T1000 (cell line): ENCODE measurements at regions not wholly inside any gene's neighbourhood (a gene's known extent, or its start where the extent isn't known, plus 50 kb on each side); places are given as distances from the start of the nearest gene placed in this dataset.
"Not testable (repeated sequence)": the region's sequence is repeated elsewhere in the genome, so short reads cannot be mapped to it uniquely, and the experiment has no call there.

Experiments used
- DNase-seq: peaks from one replicate; lab custom pipeline; 2025; ENCODE audit warnings: mixed read lengths; lab: John Stamatoyannopoulos, UW

DNA sequence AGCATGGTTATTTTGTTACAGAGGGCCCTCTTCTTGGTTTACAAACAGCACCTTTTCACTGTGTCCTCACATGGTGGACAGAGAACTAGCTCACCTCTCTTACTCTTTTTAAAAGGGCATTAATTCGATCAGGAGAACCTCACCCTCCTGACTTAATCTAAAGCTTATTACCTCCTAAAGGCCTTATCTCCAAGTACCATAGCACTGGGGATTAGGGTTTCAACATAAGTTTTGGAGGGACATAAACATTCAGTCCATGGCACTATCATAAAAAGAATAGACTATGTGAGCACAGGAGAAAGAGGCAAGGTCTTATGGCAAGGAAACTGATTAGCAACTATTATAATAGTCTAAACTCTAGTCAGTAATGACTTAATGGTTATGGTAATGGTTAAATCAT, 736.2 kb upstream of the ADGRB3 start:
- no peak for DNase-seq

DNA sequence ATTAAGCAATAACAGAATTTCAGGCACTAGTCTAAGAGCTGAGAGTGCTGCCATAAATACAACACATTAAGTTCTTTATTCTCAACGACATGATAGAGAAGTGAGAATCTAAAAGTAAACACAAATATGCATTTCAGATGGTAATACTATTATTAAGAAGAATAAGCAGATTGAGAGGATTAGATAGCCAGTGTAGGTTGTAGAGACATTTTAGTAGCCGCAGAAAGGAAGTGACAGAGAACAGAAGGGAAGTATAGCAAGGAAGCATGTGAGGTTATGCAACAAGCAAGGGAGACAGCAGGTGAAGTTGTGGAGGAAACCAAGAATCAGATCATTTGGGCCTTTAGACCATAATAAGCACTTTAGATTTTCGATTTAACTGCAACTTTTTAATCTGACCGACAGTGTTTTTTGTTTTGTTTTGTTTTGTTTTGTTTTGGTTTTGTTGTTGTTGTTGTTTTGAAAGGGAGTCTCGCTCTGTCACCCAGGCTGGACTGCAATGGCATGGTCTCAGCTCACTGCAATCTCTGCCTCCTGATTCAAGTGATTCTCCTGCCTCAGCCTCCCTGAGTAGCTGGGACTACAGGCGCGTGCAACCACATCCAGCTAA, 737.0 kb upstream of the ADGRB3 start:
- DNase-seq: no peak

DNA sequence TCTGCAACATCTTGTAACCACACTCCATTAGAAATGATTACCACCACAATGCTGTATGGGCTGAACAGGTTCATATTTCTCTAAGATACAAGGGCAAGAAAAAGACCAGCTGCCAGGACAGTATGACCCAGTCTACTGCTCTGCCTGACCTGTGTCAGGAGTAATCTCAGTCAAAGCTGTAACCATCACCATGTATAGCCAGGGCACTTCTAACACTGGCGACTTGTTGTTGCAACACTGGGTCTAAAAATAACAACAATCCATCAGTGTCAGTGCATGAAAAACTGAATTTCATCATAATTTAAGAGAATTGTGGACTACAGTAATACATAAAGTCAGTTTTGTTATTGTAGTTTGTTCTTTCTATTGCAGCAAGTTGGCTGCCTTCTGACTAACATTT, 738.6 kb upstream of the ADGRB3 start:
- no peak for DNase-seq

DNA sequence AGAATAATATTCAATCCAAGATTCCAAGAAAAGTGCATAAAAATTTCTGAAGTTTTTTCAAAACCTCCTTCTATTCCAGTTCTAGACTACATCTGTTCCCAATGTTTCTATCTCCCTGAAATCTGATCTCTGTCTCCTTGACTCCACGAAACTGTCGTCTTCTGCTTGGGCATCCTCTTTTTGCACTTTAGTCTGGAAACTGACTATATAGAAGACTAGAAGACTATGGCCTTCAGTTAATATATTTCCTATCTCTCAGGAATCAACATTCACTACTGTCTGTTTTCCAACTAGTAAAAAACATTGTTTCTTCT, 745.4 kb upstream of the ADGRB3 start:
- no peak for DNase-seq

DNA sequence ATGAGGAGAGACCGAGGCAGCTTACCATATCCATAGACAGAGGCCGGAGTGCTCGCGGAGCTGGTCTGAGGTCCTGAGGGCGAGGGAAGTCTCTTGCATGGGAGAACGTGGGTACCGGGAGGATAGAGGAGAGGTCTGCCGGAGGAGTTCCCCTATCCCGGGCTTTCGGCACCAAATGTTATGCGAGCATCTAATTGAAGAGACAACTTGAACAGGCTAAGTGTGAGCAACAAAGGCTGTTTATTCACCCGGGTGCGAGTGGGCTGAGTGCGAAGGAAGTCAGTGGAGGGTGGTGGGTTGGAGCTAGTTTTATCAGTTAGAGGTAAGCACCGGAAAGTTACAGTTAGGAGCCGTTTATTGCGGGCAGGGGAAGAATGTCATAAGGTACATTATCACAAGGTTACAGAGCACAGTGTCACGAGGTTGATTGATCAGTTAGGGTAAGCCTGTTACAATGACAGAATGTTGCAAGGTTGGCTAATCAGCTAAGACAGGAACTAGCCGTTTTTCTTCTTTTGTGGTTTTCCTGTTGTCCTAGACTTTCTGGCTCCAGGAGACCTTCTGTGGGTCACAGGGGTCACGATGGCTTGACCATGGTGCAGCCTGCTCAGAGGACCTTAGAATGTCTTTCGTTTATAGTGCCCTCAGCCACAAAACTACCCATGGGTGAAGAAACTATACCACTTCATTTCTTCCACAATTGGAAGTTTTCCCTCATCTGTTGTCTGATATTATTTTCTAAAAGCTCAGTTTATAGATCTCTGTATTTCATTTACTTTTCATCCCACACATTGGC, 746.0 kb upstream of the ADGRB3 start:
- no peak for DNase-seq

DNA sequence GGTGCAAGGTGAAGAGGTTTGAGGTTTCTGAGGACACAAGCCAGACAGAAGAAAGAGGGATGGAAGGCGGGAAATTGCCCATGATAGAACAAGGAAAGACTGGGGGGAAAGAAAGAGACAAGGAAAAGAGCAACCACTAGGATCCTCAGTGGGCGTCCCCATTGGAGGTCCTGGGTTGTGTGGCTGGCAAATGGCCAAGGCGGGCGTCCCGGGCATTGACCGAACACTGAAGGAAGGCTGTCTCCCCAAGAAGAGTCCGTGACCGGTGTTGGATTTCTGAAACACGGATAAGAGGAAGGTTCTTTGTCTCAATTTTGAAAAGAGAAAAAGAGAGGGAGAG, 746.6 kb upstream of the ADGRB3 start:
- DNase-seq: no peak

DNA sequence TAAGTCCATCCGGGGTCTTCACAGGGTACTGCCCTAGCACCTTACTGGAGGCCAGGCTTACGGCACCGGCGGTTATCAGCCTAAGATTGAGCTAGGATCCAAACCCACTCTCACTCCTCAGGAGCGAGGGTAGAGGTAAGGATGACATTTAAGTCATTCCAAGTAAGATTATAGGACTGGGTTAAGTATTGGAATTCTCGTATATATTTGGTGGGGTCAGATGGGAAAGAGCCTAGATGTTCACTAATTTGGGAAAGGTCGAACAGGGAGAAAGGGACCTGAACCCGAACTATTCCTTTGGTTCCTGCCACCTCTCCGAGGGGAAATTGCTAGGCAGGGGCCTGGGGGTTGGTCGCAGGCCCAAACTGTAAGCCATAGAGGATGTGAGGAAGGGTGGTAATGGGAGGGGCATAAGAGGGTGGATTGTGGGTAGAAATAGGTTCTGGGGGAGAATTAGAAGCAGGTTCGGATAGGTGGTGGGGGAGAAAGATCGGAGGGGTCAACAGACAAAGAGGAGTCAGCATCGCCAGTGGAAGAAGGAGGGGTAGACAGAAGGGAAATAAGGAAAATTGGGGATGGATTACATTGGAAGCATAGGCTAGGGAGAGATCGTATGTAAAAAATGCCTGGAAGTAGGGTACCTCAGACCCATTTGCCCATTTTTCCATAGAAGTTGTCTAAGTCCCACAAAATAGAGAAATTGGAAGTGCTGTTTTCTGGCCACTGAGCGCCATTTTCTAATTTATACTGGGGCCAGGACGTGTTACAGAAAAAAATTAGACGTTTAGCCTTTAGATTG, 747.1 kb upstream of the ADGRB3 start:
- no peak for DNase-seq

DNA sequence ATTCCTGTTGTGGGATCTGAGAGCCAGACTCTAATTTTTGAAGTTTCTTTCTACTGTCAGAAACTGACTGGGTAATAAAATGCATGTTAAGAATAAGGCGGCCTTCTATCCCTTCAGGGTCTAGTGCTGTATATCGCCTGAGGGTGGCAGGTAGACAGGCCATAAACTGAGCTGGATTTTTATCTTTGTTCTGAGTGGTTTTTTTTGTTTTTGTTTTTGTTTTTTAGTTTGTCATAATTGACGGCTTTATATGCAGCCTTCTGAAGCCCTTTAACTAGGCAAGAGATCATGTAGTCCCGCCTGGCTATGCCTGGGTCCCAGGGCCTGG, 747.7 kb upstream of the ADGRB3 start:
- no peak for DNase-seq

DNA sequence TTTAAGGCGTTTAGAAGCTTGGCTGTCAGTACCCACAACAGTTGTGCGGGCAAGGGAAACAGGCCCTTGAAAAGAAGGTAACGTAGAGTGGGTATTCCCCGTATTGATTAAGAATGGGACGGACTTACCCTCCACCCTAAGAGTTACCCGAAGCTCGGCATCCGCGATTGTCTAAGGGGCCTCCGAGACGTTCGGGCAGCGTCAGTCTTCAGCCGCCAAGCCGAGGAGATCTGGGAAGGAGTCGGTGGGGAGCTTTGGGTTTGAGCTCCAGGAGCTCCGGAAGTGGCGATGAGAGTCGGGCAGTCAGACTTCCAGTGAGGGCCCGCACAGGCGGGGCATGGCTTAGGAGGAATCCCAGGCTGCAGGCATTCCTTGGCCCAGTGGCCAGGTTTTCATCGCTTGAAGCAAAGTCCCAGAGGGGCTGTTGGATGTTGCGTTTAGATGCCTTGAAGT, 748.2 kb upstream of the ADGRB3 start:
- no peak for DNase-seq

DNA sequence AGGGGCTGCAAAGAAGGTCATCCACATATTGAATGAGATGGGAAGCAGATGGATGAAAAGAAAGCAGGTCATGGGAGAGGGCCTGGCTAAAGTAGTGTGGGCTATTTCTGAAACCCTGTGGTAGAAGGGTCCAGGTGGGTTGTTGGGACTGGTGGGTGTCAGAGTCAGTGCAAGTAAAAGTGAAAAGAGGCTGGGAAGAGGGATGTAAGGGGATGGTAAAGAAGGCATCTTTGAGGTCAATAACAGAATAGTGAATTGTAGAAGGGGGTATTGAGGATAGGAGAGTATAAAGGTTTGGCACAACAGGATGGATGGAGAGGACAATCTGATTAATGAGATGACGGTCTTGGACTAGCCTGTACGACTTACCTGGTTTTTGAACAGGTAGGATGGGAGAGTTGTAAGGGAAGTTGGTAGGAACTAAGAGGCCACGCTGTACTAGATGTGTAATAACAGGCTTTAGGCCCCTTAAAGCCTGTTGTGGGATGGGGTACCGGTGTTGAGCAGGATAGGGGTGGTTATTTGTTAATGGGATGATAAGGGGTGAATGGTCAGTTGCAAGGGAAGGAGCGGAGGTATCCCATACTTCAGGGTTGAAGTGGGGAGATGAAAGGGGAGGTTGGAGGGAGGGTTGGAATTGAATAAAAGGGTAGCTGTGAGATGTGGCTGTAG, 748.9 kb upstream of the ADGRB3 start:
- DNase-seq: no peak

DNA sequence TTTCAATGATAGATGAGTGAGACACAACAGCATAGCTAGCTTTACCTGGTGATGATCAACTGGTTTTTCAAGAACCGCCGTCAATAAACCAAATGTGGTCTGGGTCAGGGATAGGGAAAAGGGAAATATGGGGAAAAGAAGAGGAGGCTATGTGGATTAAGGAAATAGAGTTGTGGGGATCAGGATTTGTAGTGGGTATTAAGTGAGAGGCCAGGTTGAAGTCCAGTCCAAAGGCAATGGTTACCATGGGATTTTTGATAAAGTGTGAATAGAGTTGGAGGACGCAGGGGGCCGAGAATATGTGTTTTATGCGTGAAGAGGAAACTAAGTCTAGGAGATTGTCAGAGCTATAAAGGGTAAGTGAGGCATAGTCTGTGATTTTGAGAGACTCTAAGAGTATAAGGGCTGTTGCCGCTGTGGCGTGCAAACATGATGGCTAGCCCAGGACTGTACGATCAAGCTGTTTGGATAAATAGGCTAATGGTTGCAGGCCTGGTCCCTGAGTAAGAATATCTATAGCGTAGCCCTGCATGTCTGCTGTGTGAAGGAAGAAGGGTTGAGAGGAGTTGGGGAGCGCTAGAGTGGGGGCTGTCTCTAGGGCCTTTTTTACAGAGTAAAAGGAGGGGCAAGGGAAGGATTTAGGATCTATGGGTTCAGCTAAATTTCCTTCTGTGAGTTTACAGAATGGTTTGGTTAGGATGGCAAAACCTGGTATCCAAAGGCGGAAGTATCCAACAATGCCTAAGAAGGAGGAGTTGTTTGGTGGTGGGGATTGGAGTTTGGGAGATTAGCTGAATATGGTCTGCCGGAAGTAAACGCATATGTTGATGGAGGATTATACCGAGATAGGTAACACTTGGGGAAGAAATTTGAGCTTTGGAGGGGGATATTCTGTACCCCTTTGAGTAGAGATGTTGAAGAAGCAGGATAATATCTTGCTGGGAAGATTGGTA, 749.7 kb upstream of the ADGRB3 start:
- DNase-seq: no peak

DNA sequence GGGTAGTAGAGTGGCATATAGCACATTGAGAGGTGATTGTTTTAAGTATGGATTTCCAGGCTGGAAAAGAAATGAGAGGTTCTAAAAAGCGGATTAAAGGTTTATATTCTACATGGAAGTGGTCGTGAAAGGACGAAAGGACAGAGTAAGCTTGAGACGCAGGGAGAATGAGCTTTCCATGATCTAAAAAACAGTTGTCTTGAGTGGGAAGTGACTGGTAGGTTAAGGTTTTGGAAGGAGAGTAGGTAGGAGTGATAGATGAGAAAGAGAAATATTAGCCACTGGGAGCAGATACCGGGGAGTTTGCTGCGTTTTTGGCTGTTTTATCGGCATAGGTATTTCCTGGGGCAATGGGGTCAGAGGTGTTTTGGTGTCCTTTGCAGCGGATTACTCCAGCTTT, 750.6 kb upstream of the ADGRB3 start:
- no peak for DNase-seq

DNA sequence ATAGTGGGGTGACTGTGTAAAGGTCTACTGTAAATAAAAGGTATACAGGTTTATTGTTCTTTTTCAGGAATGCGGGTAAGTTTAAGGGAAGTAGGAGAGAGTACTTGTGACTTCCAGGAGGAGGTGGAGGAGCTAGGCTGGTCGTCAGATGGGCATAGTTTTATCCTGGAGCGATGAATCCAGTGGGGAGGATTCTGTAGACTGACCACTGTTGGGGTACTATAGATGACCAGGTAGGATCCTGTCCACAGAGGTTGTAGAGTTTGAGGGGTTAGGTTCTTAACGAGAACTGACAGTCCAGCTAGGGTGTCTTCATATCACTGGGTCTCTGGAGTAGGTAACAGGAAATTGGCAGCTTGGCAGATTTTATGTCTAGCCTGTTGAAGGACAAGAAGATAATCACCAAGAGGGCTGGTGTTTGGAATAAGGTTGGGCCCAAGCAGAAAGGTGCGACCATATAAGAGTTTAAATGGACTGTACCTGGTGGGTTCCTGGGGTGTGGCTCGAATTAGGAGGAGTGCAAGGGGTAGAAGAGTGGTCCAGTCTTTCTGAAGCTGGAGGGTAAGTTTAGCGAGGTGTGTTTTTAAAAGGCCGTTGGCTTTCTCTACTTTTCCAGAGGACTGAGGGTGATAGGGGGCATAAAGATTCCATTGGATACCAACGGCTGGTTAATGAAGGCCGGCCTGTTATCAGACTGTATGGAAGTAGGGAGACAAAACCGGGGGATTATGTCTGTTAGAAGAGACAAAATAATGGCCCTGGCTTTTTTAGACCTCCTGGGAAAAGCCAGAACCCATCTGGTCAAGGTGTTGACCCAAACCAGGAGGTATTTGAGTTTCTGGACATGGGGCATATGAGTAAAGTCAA, 751.3 kb upstream of the ADGRB3 start:
- no peak for DNase-seq

DNA sequence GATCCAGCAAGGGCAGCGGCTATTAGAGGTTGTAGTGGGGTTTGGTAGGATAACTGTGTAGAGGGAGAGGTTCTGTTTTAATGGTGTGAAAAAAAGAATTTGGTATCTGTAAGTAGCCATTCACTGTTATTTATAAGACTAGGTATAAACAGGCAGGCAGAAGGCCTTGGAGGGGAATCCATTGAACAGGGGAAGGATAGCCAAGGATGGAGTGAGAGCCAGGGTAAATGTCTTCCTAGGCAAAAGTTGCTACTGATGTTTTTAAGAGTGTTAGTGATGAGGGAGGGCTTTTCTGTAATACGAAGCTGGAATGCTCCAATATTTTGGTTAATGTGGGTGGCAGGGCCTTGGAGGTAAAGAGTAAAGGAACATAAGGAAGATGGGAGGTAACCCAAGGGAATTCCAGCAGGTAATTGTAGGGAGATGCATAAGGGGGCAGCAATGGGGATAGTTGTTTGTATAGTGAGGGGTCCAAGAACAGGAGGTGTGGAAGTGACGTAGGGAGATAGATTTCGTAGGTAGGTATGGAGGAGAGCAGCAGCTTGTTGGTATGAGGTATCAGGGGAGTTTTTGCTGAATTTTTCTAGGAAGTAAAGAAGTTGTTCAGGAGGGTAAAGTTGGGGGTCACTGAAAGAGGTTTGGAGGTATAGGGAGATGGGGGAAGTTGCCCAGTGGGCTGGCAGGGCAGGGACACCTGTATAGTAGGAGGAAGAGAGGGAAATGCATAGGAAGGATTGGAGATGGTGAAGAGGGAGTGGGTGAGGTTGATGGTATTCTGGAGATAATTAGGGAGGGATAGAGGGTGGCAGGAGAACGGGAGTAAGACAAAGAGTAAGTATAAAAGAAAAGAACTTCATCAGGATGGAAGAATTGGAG, 752.4 kb upstream of the ADGRB3 start:
- no peak for DNase-seq

DNA sequence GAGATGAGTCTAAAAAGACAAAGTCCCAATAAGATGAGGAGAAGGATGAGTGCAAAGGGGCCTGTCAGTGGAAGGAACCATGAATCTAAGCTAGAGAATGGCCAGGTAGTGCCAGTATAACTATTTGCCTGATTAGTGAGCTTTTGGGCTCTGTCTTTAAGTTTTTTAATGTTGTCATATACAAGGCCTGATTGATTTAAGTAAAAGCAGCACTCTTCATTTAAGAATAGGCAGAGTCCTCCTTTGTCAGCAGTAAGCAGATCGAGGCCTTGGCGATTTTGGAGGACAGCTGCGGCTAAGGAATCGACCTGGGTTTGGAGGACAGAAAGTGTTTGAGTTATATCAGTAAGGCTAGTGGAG, 753.4 kb upstream of the ADGRB3 start:
- DNase-seq: no peak

DNA sequence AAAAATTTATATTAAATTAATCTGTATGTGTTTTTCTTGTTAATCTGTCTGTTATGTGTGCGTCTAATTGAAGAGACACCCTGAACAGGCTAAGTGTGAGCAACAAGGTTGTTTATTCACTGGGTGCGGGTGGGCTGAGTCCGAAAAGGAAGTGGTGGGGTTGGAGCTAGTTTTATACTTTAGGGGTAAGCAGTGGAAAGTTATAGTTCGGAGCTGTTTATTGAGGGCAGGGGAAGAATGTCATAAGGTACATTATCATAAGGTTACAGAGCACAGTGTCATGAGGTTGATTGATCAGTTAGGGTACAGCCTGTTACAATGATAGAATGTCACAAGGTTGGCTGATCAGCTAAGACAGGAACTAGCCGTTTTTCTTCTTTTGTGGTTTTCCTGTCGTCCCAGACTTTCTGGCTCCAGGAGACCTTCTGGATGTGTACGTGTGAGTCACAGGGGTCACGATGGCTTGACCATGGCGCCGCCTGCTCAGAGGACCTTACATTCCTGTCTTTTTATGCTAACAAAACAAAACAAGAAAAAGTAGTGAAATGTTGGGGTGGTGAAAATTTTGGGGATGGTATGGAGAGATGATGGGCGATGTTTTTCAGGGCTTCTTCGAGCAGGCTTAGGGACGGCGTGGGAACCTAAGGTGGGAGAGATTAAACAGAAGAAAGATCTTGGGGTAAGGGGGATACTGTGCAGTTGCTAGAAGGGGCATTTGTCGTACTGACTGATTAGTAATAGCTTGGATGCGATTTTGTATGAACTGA, 754.0 kb upstream of the ADGRB3 start:
- peak; percentile 7 for DNase-seq

DNA sequence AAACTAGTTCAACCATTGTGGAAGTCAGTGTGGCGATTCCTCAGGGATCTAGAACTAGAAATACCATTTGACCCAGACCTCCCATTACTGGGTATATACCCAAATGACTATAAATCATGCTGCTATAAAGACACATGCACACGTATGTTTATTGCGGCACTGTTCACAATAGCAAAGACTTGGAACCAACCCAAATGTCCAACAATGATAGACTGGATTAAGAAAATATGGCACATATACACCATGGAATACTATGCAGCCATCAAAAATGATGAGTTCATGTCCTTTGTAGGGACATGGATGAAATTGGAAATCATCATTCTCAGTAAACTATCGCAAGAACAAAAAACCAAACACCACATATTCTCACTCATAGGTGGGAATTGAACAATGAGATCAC, 754.7 kb upstream of the ADGRB3 start:
- not testable (repeated sequence) for DNase-seq

DNA sequence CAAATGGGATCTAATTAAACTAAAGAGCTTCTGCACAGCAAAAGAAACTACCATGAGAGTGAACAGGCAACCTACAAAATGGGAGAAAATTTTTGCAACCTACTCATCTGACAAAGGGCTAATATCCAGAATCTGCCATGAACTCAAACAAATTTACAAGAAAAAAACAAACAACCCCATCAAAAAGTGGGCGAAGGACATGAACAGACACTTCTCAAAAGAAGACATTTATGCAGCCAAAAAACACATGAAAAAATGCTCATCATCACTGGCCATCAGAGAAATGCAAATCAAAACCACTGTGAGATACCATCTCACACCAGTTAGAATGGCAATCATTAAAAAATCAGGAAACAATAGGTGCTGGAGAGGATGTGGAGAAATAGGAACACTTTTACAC, 755.2 kb upstream of the ADGRB3 start:
- not testable (repeated sequence) for DNase-seq
